ENCODE measurements at regions not wholly inside any gene's neighbourhood (a gene's known extent, or its start where the extent isn't known, plus 50 kb on each side); places are given as distances from the start of the nearest gene placed in this dataset.
"Not testable (repeated sequence)": the region's sequence is repeated elsewhere in the genome, so short reads cannot be mapped to it uniquely, and the experiment has no call there.

GRCh38 chr3:159882367-159882766, 106.3 kb upstream of the IL12A start:
- TF ChIP-seq, protein P1, sequence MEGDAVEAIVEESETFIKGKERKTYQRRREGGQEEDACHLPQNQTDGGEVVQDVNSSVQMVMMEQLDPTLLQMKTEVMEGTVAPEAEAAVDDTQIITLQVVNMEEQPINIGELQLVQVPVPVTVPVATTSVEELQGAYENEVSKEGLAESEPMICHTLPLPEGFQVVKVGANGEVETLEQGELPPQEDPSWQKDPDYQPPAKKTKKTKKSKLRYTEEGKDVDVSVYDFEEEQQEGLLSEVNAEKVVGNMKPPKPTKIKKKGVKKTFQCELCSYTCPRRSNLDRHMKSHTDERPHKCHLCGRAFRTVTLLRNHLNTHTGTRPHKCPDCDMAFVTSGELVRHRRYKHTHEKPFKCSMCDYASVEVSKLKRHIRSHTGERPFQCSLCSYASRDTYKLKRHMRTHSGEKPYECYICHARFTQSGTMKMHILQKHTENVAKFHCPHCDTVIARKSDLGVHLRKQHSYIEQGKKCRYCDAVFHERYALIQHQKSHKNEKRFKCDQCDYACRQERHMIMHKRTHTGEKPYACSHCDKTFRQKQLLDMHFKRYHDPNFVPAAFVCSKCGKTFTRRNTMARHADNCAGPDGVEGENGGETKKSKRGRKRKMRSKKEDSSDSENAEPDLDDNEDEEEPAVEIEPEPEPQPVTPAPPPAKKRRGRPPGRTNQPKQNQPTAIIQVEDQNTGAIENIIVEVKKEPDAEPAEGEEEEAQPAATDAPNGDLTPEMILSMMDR (IDR thresholded peaks at IDR 0.05) = no peak

GRCh38 chr3:159882790-159883779, 105.5 kb upstream of the IL12A start:
- H3K4me3 Mint-ChIP-seq = peak overlapping the region; percentile 51
- H3K9me3 Mint-ChIP-seq = no peaks in the 10 kb centered on the region
- peaks cover 2% of the 10 kb centered on the region for H3K27me3 Mint-ChIP-seq (ENCODE audit: insufficient read depth)
- peak; percentile 76 for DNase-seq
- peaks cover 30% of the 10 kb centered on the region for H3K36me3 Mint-ChIP-seq (ENCODE audit: low read depth)
- peaks cover 77% of the 10 kb centered on the region for H3K4me1 Mint-ChIP-seq (ENCODE audit: low read depth)
- peak overlapping the region; percentile 82 for H3K27ac Mint-ChIP-seq
- TF ChIP-seq, protein P1 (IDR thresholded peaks at IDR 0.05) = no peak

More at GRCh38 chr3:159882367-159882766, 106.3 kb upstream of the IL12A start:
- Mint-ChIP-seq H3K36me3 (ENCODE audit: low read depth) (peaks cover 32% of the 10 kb centered on the region), H3K9me3 (no peaks in the 10 kb centered on the region), H3K4me1 (ENCODE audit: low read depth) (peaks cover 85% of the 10 kb centered on the region), H3K27ac (peak overlapping the region; percentile 82), H3K27me3 (ENCODE audit: insufficient read depth) (peaks cover 2% of the 10 kb centered on the region), H3K4me3 (peak overlapping the region; percentile 51; the same call in 1 of the 2 replicates)
- DNase-seq = no peak

- TF ChIP-seq, protein P1 (IDR thresholded peaks at IDR 0.05) = peak; percentile 81
- DNase-seq = peak; percentile 40
- H3K27ac Mint-ChIP-seq = peak overlapping the region; percentile 82
- H3K36me3 Mint-ChIP-seq (ENCODE audit: low read depth) = peaks cover 33% of the 10 kb centered on the region
- H3K9me3 Mint-ChIP-seq = no peaks in the 10 kb centered on the region
- no peak overlapping the region for H3K4me3 Mint-ChIP-seq
- H3K4me1 Mint-ChIP-seq (ENCODE audit: low read depth) = peaks cover 65% of the 10 kb centered on the region
- H3K27me3 Mint-ChIP-seq (ENCODE audit: insufficient read depth) = peaks cover under 1% of the 10 kb centered on the region; the same call in 1 of the 2 replicates
These were observed 103.8 kb upstream of the IL12A start for GRCh38 chr3:159884661-159885402.

DNA sequence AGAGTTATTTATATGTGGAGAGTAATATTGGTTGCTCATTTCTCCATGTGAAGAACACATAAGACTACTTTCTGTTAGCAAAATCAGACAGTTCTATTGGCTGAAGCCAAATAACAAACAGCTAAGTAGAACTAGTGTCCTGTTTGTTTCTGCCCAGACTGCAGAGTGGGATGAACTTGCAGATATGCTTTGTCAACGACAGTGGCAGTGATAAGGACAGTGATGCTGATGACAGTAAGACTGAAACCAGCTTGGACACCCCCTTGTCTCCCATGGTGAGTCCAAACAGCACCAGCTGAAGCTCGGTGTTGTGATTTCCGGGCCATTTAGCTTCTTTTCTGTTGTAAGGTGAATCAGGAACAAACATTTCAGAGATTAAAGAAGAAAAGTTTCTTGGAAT, 102.6 kb upstream of the IL12A start:
- no peak overlapping the region for H3K4me3 Mint-ChIP-seq
- TF ChIP-seq, protein P1 (IDR thresholded peaks at IDR 0.05) = no peak
- H3K27me3 Mint-ChIP-seq (ENCODE audit: insufficient read depth) = no peaks in the 10 kb centered on the region; the same call in none of the 2 replicates
- no peaks in the 10 kb centered on the region for H3K9me3 Mint-ChIP-seq
- H3K4me1 Mint-ChIP-seq (ENCODE audit: low read depth) = peaks cover 58% of the 10 kb centered on the region
- peaks cover 29% of the 10 kb centered on the region for H3K36me3 Mint-ChIP-seq (ENCODE audit: low read depth)
- peak overlapping the region; percentile 43; the same call in 1 of the 2 replicates for H3K27ac Mint-ChIP-seq
- DNase-seq = no peak

- H3K27me3 Mint-ChIP-seq (ENCODE audit: insufficient read depth); H3K4me3 Mint-ChIP-seq; DNase-seq; H3K9me3 Mint-ChIP-seq: not testable (repeated sequence)
- H3K27ac Mint-ChIP-seq = 0 out of 2 replicates have a peak overlapping the region, but pooled peaks have one; percentile 27
- peaks cover 60% of the 10 kb centered on the region for H3K4me1 Mint-ChIP-seq (ENCODE audit: low read depth)
- H3K36me3 Mint-ChIP-seq (ENCODE audit: low read depth) = peaks cover 30% of the 10 kb centered on the region
These were observed 102.1 kb upstream of the IL12A start for GRCh38 chr3:159886530-159886929.

All from HFFc6 (cell line).